ENCODE measurements at regions not wholly inside any gene's neighbourhood (a gene's known extent, or its start where the extent isn't known, plus 50 kb on each side); places are given as distances from the start of the nearest gene placed in this dataset.
"Not testable (repeated sequence)": the region's sequence is repeated elsewhere in the genome, so short reads cannot be mapped to it uniquely, and the experiment has no call there.

- DNase-seq (ENCODE audit: low read depth in 2 of 2), result no peak
These were observed 77.3 kb downstream of the PPCDC start for GRCh38 chr15:75100679-75101078.

GRCh38 chr15:75104804-75105557 is 81.6 kb downstream of the PPCDC start:
- peak in 1 of 2 donors; percentile 7 for DNase-seq (ENCODE audit: low read depth in 2 of 2)

GRCh38 chr15:75107516-75107907 is 84.1 kb downstream of the PPCDC start:
- DNase-seq (ENCODE audit: low read depth in 2 of 2), result no peak

GRCh38 chr15:75107908-75108838 is 84.8 kb downstream of the PPCDC start:
- DNase-seq (ENCODE audit: low read depth in 2 of 2), result peak; percentile 50 to 52

GRCh38 chr15:75109021-75109735 is 85.8 kb downstream of the PPCDC start:
- DNase-seq (ENCODE audit: low read depth in 2 of 2), result no peak

GRCh38 chr15:75109736-75110130 is 86.3 kb downstream of the PPCDC start:
- DNase-seq (ENCODE audit: low read depth in 2 of 2), result no peak

GRCh38 chr15:75112278-75112847 is 89.0 kb downstream of the PPCDC start:
- no peak for DNase-seq (ENCODE audit: low read depth in 2 of 2)

- no peak for DNase-seq (ENCODE audit: low read depth in 2 of 2)
These were observed 88.7 kb upstream of the C15orf39 start for GRCh38 chr15:75112848-75113492.

- no peak for DNase-seq (ENCODE audit: low read depth in 2 of 2)
These were observed 87.4 kb upstream of the C15orf39 start for GRCh38 chr15:75114327-75114726.

GRCh38 chr15:75114796-75115195 is 86.9 kb upstream of the C15orf39 start:
- DNase-seq (ENCODE audit: low read depth in 2 of 2), result no peak

GRCh38 chr15:75115411-75115913 is 86.2 kb upstream of the C15orf39 start:
- DNase-seq (ENCODE audit: low read depth in 2 of 2), result not testable (repeated sequence)

GRCh38 chr15:75116143-75116542 is 85.5 kb upstream of the C15orf39 start:
- not testable (repeated sequence) for DNase-seq (ENCODE audit: low read depth in 2 of 2)

GRCh38 chr15:75117993-75118392 is 83.7 kb upstream of the C15orf39 start:
- no peak for DNase-seq (ENCODE audit: low read depth in 2 of 2)

- not testable (repeated sequence) for DNase-seq (ENCODE audit: low read depth in 2 of 2)
These were observed 82.4 kb upstream of the C15orf39 start for GRCh38 chr15:75119312-75119711.

- no peak for DNase-seq (ENCODE audit: low read depth in 2 of 2)
These were observed 80.2 kb upstream of the C15orf39 start for GRCh38 chr15:75121491-75121890.

- DNase-seq (ENCODE audit: low read depth in 2 of 2), result no peak
These were observed 78.3 kb upstream of the C15orf39 start for GRCh38 chr15:75123395-75123794.

GRCh38 chr15:75124278-75124677 is 77.4 kb upstream of the C15orf39 start:
- DNase-seq (ENCODE audit: low read depth in 2 of 2), result not testable (repeated sequence)

GRCh38 chr15:75125935-75126334 is 75.7 kb upstream of the C15orf39 start:
- DNase-seq (ENCODE audit: low read depth in 2 of 2), result no peak

- DNase-seq (ENCODE audit: low read depth in 2 of 2), result no peak
These were observed 74.7 kb upstream of the C15orf39 start for GRCh38 chr15:75126864-75127580.

- DNase-seq (ENCODE audit: low read depth in 2 of 2), result no peak
These were observed 71.9 kb upstream of the C15orf39 start for GRCh38 chr15:75129788-75130187.
